AML-193 (cell line): ENCODE measurements at regions not wholly inside any gene's neighbourhood (a gene's known extent, or its start where the extent isn't known, plus 50 kb on each side); places are given as distances from the start of the nearest gene placed in this dataset.

Experiments
- DNase-seq, 2 experiments: peaks; one replicate each; lab custom pipeline; 2025; lab: John Stamatoyannopoulos, UW

DNA sequence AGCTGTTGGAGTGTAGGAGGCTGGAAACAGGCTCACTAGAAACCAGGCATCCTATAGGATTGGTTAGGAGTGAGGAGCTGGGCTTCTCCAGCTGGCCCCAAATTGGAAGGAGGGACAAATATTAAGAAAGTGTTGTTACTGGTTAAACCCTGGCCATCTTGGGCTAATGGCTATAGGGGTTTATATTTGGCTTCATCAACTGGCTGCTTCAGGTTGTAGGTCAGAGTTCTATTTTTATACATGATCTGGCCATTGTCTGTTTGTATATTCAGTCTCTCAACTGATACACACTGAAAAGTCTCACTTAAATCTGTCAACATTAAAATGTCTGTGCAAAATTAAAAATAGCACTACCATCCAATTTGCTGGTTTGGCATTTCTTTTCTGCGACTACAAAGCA, 70.2 kb upstream of the ARRDC4 start:
- no peak for DNase-seq

DNA sequence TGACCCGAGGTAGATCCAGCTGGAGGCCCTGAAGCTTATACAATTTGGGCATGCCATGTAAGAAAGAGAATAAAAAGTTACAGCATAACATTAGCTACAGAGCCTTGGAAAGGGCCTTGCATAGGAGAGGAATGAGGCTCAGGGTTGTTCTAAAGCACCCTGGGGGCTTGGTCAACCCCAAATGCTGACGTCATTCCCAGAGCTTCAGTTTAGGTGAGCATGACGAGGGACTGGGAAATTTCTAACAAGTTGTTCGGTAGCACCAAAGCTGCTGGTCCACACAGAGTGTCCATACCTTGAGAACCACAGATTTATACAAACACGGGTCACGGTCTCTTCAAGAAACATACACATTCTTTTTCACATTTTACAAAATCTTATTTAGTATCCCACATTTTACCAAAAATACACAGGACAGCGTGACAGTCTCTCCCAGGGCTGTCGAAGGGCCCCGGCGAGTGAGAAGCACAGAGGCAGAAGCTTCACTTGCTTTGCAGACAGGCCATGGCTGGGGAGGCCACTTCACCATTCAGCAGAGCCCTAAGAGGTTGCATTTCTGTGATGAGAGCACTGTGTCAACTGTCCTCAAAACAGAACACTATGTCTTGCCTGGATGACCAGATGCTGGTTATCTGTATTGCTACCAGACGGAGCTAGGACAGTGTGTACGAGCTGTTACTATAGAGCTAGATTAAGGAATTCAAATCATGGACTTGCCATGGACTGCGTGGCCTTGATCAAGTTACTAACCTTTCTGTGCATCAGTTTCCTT, 68.2 kb upstream of the ARRDC4 start:
- DNase-seq: no peak

DNA sequence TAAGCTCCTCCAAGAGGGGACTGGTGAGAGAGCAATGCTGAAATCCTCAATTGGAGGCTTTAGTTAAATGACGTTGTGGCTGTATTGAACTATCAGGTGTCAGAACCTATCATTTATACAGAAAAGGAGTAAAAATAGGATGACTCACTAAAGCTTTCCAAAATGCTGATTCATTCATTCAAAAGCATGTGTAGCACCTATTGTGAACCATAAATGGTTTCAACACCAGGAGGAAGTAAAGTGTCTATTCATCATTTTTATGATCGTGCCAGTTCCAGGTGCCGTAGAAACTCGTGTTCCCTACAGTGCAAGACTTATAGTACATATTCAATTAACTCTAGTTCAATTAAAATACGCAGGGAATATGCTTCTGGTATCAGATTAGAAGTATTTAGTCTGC, 66.5 kb upstream of the ARRDC4 start:
- no peak for DNase-seq

DNA sequence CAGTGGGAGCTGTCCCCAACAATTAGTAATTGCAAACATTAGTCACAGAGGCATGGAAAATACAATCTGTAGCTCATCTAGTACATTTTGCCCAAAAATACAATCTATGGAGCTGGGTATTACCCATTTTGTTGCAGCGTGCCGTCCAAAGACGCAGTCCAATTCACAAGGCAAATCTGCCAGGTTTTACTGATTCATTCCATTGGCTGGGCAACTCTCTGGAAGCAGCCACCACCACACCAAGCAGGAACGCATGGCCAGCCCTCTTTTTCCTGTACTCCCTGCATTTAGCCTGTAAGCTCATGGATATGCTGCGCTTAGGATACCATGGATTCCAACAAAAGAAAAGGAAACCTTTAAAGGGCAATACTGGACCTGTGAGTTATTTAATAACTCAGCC, 60.5 kb upstream of the ARRDC4 start:
- no peak for DNase-seq

DNA sequence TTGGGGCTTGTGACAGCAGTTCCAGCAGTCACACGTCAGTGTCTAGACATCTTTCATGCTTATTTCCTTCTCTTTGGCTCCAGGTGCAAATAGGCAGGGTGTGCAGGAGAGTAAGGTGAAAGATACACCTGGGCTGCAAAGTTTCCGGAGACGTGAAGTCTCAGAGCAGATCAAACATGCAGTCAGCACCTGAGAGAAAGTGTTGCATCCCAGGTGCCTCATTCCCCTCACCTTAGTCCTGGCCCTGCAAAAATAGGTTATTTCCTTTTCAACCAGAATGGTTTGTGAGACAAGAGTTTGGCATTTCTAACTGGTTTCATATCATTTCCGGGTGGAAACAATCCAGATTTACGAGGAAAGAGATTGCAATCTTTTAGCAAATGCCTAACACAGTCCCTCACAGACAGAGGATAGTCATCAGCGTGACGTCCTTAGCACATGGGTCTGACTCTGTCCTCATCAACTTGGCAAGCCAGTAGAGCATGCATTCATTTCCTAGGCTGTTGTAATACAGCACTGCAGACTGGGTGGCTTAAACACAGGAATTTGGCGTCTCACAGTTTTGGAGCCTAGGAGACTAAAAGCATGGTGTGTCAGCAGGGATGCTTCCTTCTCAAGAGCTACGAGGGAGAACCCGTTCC, 58.2 kb upstream of the ARRDC4 start:
- DNase-seq: no peak

DNA sequence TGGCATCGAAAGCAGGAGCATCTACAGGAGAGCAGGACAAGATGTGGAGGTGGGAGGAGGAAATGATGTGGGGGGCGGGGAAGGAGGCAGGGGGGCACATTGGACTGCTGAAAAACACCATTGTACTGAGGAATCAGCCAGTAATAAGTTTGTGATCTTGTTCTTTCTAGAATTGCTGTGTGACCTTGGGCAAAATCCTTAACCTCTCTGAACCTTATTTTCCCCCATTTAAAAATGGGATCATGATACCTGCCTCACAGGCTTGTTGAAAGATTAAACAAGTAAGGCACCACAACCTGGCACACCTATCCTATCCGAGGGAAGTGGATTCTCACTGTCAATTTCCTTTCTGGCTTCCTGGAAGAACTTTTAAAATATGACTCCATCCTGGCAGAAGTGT, 56.9 kb upstream of the ARRDC4 start:
- no peak for DNase-seq

DNA sequence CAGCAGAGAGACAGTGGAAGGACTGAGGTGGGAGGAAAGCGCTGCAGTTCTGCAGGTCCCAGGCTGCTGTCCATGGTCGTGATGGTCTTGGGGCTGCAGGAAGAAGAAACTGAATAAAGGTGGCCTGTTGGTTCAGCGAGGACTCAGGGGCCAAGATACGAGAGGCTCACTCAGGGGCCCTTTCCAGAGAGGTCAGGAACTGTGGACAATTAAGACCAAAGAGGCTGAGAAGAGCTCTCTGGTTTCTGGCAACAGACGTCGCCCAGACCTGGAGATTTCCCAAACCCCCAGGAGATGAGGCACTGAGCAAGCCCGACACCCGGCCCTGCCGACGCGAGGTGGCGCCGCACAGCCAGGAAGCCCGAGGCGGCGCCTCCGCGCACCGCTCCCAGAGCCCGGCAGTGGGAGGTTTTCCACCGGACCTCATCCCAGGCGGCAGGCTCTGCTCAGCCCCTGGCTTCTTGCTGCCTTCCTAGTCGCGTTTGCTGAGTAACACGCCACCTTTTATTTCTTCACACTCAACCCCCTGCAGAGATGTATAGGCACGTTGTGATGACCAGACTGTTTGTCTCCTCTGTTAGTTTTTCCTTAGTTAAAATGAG, 56.4 kb upstream of the ARRDC4 start:
- peak; percentile 17 to 31 for DNase-seq

DNA sequence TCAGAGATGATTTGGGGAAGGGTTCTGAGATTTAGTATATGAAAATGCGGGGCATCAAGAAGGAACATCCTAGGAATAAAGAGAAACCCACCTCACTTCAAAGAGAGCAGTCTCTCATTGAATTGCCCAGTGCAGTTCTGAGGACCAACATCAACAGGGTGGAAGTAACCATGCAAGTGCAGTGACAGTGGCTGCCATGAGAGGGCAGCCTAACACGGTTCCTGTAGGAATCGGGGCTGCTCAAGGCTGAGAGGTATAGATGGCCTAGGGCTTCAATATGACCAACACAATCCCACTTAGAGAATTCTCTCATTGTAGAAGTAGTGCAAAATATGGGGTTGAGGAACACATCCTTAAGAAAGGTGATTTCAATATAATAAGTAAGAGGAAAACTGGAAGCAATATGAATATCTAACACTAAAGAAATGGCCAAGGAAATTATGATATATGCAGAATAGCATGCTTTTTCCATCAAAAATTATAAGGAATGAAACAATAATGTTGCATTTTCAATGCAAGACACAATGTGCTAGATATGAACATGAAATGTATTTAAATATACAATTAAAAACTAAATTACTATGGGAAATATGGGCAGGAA, 51.1 kb upstream of the ARRDC4 start:
- peak; percentile 38 to 42 for DNase-seq
